Left renal pelvis (tissue), 4 donors: ENCODE measurements at regions not wholly inside any gene's neighbourhood (a gene's known extent, or its start where the extent isn't known, plus 50 kb on each side); places are given as distances from the start of the nearest gene placed in this dataset.
"Not testable (repeated sequence)": the region's sequence is repeated elsewhere in the genome, so short reads cannot be mapped to it uniquely, and the experiment has no call there.

Experiments used
- DNase-seq, 4 donors: peaks; one replicate each; pipeline ENCODE4 v3.0.0-alpha.2; 2013; ENCODE audit warnings: low read depth in 4 of 4, low spot score in 3 of 4

DNA sequence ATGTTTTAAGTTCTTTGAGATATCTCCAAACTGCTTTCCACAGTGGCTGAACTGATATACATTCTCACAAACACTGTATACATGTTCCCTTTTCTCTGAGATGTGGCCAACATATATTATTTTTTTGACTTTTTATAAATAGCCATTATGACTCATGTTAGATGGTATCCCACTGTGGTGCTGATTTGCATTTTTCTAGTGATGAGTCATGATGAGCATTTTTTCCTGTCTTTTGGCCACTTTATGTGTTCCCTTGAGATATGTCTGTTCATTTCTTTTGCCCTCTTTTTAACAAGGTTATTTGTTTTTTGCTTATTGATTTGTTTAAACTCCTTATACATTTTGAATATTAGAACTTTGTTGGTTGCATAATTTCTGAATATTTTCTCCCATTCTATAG, 1055.1 kb downstream of the NXPH1 start:
- DNase-seq = no peak

DNA sequence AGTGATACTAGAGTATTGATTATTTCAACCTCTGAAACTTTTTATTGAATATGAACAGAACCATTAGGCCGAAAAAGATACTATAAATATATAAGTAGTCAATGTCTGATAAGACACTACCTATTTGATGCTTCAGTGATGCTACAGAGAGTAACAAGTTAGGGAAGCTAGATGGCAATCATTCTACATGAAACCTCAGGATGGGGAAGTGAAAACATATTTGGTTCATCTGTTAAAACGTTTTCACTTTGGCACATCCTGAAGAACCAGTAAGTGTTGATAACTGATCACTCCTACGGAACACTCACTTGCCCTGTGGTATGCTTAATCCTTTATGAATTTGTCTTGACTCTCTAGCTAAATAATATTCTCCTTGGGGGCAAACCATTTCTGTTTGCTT, 1064.9 kb downstream of the NXPH1 start:
- DNase-seq = no peak

DNA sequence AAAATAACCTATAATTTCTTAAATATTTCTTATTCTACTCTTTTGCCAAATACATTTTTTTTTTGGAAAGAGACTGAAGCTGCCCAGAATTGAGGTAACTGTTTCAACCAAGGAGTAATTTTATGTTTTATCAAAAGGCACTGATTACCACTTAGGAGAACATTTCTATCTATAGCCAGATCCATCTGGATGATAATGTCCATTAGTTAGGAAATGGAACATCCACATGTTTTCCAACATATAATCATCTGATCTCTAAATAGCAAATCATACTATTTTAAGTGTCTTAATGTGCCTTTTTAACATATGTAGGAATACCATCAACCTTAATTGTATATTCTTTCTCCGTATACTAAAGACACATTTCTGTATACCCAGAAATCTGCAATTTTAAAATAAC, 1068.9 kb downstream of the NXPH1 start:
- no peak for DNase-seq

DNA sequence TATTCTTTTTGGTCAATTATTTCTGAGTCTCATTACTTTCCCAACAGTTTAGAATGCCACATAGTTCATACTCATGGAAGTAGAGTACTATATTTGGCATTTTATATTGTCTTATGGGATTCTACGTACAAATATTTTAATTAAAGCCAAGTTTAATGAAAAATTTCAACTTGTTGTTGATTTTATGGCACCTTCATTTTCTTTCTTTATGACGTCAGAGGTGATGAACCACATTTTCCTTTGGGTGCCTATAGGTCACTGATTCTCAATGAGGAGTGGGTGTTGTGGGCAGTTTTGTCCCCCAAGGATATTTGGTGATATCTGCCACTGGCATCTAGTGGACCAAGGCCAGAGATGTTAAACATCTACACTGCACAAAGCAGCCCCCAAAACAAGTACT, 1071.3 kb downstream of the NXPH1 start:
- DNase-seq = no peak

DNA sequence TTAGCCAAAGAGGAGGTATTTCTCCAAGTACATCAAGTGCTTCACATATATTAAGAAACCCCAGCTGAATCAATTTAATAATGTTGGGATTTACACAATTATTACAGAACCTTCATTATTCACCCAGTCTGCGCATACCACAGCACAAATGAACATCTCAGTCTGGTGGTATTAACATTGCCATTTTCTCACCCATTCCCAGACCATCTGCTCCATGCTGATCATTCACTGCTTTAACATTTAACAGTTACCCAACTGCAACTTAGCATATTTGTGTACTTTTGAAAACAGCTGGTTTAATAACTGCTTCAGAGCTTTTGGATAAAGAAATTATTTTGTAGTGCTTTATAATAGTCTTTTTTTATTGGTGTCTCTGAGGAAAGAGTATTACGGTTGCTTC, 1072.1 kb downstream of the NXPH1 start:
- no peak for DNase-seq

DNA sequence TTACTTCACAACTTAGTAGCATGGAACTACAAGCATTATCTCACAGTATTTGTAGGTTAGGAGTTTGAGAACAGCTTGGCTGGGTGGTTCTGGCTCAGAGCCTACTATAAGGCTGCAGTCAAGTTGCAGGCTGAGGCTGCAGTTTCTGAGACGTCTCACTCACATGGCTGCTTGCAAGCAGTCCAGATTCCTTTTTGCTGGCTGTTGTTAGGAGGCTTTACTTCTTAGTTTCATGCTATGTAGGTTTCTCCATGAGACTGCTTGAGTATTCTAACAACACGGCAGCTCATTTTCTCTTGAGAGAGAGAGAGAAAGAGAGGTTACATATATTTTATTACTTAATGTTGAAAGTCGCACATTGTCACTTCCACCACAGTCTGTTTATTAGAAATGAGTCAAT, 1073.9 kb downstream of the NXPH1 start:
- DNase-seq = no peak

DNA sequence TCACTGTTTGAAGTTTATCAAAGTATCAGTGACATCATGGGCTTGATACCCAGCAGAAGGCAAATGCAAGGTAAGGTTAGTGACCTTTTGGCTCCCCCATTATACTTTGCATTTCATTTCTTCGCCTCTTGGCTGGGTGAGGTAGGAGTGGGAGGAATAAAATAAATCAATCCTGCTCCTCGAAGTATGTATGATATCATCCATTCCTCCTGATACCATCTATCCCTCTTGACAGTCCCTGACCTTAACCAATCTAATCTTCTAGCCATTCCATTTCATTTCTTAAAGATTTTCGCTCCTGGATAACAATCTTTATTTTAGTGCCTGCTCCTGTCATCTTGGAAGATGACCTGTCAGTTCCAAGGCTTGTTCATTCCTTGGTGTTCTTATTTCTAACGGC, 1083.3 kb downstream of the NXPH1 start:
- no peak for DNase-seq

DNA sequence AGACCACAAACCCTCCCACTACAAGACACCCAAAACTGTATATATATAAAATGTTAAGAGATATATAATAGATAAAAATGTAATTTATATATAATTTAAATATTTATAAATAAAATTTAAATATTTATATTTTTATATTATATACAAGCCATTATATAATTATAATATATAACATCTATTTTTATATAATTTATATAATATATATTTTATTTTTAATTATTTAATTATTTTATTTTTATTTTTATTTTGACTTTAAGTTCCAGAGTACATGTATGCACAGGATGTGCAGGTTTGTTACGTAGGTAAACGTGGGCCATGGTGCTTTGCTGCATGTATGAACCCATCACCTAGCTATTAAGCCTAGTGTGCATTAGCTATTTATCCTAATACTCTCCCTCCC, 1090.2 kb downstream of the NXPH1 start:
- no peak for DNase-seq

DNA sequence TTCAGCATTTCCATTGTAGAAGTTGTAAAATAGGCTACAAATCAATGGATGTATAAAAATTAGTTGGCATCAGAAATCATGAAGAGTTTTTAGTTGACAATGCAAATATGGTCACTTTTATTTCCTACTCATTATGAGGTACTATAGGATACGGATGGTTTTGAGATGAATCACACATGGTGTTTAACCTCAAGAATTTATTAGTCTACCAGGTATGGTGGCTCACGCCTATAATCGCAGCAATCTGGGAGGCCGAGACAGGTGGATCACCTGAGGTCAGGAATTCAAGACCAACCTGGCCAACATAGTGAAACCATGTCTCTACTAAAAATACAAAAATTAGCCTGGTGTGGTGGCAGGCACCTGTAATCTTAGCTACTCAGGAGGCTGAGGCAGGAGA, 1119.0 kb downstream of the NXPH1 start:
- DNase-seq = not testable (repeated sequence)

DNA sequence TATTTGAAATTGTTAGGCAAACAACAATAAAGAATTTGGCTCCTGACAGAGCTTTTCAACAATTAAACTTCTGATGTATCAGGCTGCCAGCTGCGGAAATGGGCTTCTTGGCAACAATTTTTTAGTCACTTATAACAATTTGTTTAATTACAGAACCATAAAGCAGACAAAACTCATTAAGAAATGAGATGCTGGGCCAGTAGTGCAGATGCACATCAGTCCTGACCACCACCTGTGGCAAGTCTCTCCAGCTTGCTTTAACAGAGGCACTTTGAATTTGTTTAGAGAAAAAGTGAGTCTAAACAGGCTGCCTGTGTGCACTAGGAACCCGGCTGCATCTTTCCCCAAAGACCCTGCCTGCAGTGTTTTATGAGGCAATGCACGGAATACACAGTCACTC, 1124.4 kb downstream of the NXPH1 start:
- no peak for DNase-seq

DNA sequence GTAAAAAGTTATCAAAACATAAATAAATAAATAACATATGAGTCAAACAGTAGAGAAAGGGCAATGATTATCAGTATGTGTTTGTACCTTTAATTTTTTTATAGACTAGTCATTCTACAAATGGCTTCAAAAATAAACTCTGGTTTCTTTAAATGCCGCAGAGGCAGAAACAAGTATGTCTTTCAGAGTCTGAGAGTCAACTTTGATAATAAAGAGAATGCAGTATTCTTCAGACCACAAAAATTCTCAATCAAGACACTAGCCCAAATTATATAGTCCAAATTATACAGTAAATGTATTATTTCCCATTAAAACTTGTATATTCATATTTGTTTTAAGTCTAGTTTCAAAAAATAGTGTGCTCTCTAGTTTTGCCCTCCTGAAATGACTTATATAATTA, 1142.3 kb downstream of the NXPH1 start:
- no peak for DNase-seq

DNA sequence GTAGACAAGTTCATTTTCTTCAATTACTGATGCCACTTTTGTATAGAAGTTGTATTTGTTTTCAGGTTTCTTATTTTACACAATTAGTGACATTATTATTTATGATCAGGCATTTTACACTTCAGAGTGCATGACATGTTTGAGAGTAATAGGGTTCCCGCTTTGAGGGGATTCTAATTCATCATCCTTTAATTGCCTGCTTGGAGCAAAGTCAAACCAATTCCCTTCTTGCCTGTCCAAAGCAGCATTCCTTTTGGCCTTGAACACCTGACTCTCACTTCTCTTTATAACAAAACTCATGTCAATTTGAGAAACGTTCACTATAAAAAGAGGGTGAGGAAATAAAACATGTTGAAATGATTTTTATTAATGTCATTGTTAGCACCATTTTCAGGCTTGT, 1149.4 kb downstream of the NXPH1 start:
- no peak for DNase-seq

DNA sequence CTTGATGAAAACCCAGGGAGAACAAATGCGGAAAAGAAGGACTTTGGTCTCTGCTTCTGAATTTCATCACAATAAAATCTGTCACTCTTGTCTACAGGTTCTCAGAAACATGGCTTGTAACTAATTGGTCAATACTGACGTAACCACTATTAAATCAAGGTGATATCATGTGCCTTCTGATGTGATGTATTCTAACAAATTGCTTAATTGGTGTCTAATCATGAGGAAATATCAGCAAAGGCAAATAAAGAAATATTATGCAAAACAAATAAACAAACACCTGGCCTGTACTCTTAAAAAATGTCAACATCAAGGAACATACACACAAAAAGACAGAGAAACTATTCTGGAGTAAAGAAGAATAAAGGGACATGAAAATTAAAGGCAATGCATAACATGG, 1165.0 kb downstream of the NXPH1 start:
- no peak for DNase-seq

DNA sequence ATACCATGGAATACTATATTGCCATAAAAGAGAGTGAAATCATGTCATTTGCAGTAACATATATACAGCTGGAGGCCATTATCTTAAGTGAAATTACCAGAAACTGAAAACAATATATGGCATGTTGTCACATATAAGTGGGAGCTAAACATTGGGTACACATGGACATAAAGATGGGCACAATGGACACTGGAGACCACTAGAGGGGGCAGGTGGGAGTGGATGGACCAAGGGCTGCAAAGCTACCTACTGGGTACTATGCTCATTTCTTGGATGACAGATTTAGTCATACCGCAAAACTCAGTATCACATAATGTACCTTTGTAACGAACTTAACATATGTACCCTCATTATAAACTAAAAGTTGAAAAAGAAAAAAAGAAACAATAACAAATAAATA, 1167.6 kb downstream of the NXPH1 start:
- no peak for DNase-seq

DNA sequence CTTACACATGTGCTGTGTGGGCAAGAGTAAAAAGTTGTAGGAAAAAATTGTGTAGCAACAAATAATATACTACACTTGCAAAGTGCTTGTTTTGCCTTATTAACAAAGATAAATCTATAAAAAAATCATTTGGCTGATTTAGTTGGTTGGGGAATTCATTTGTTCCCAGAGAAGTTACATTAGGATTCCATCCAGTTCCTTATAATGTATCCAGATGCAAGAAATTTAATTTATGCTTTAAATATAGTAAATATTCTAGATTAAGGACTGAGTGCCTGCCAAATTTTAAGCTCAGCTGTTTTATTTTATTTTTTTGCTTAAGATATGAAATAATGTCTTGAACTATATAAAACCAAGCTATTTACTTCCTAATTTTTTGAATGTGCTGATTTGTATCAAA, 1169.9 kb downstream of the NXPH1 start:
- no peak for DNase-seq

DNA sequence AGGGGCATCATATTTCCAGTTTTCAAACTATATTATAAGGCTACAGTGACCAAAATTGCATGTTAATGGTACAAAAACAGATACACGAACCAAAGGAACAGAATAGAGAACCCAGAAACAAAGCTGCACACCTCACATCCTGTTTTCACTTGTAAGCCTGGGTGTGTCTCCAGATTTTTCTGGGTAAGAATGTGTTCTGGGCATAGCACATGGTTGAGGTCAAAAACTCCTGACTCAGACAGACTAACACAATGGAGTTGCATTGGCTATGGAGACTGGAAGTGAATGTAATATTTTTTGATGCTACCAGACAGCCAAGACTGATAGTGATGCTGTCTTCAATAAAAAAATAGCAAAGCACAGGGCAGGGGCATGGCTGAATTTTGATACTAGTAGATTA, 1175.2 kb downstream of the NXPH1 start:
- DNase-seq = no peak

DNA sequence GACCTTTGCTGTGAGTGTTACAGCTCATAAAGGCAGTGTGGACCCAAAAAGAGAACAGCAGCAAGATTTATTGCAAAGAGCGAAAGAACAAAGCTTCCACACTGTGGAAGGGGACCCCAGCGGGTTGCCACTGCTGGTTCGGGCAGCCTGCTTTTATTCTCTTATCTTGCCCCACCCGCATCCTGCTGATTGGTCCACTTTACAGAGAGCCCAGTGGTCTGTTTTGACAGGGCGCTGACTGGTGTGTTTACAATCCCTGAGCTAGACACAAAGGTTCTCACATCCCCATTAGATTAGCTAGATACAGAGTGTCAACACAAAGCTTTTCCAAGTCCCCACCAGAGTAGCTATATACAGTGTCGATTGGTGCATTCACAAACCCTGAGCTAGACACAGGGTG, 1187.5 kb downstream of the NXPH1 start:
- not testable (repeated sequence) for DNase-seq

DNA sequence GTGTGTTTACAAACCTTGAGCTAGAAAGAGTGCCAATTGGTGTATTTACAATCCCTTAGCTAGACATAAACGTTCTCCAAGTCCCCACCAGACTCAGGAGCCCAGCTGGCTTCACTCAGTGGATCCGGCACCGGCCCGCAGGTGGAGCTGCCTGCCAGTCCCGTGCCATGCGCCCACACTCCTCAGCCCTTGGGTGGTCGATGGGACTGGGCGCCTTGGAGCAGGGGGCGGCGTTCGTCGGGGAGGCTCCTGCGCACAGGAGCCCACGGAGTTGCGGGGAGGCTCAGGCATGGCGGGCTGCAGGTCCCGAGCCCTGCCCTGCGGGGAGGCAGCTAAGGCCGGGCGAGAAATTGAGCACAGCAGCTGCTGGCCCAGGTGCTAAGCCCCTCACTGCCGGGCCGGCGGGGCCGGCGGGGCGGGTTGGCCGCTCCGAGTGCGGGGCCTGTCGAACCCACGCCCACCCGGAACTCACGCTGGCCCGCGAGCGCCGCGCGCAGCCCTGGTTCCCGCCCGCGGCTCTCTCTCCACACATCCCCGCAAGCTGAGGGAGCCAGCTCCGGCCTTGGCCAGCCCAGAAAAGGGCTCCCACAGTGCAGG, 1188.0 kb downstream of the NXPH1 start:
- DNase-seq = not testable (repeated sequence)

DNA sequence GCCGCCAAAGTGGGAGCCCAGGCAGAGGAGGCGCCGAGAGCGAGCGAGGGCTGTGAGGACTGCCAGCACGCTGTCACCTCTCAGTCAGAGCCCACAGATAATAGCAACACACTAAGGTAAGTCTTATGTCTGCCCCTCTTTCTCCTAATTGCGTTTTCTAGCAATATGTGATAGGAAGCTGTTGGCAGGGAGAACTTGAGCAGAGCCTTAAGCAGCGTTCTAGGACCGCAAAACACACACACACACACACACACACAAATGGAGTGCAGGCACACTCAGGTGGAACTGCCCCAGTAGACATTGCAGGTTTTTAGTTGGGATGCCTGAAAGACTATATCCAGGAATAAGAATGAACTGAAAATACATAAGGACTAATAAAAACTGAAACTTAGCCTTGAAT, 1188.5 kb downstream of the NXPH1 start:
- no peak for DNase-seq

DNA sequence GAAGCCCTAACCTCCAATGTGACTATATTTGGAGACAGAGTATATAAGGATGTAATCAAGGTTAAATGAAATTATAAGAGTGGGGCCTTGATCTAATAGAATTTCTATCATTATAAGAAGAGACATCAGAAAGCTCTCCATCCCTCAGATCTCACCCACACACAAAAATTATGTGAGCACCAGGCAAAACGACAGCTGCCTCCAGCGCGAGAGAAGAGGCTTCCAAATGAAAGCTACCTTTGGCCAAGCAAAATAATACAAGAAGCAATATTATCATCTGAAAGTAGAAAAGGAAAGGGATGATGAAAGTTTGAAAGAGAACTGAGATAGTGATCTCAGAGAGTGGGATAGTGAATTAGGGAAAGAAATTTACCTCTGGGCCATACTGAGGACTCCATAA, 1192.5 kb downstream of the NXPH1 start:
- no peak for DNase-seq

DNA sequence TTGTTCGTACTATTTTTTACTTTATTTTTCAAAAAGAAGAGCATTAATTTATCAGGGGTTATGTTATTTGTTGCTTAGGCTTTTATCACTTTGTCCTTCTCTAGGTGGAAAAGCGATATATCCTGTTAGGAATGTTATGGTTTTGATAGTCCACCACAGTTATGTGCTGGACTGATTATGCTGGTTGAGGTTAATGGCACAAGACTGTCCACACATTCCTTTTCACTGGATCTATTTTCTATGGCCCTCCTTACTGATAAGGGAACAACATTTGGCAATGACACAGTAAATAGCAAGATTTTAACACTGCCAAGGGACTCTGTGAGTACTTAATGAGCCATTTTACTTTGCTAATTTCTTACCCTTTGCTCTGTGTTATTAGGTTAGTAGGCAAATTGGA, 1212.3 kb downstream of the NXPH1 start:
- no peak for DNase-seq

DNA sequence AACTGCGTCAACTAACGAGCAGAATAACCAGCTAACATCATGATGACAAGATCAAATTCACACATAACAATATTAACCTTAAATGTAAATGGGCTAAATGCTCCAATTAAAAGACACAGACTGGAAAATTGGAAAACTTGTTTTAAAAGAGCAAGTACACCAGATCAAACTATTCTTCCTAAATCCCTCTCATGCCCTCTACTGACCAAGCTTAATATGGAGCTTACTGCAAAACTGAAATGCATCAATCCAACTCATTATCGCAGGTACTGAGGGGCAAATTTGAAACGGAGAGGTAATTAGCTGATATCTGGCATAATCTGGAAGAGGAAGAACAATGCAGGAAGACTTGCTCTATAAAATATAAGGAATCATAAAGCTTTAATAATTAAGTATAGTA, 1223.8 kb downstream of the NXPH1 start:
- no peak for DNase-seq
